ENCODE measurements at regions not wholly inside any gene's neighbourhood (a gene's known extent, or its start where the extent isn't known, plus 50 kb on each side); places are given as distances from the start of the nearest gene placed in this dataset.

DNA sequence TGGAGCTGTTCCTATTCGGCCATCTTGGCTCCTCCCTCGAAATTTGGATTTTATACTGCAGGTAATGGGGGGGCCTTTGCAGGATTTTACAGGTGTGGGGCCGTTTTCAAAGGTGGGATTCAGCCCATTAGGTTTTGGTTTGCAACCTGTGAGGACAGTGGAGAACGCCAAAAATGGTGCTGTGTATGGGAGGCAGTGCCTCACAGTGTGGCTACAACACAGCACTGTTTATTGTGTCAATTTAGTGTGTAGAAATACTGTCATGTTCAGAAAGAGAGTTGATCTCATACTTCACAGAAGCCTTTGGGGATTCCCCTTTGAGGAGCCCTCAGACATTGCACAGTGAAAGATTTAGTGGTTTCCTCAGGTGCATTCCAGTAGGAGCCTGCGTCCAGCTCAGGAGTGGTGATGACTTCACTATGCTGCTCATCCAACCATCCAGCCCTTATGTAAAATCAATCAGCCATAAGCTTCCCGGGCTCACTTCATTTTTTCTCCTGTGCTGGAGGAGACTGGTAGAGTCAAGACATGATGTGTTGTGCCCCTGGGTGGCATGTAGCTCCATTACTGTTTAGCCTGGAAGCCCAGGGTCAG is 92.7 kb upstream of the PRMT8 start:
- Histone ChIP-seq H3K4me1 (no peaks in the 10 kb centered on the region), H3K9me3 (replicated peaks) (no peaks in the 10 kb centered on the region), H3K36me3 (no peaks in the 10 kb centered on the region), H3K27me3 (ENCODE audit: low read depth) (peaks cover 30% of the 10 kb centered on the region), H3K27ac (replicated peaks) (no peak overlapping the region), H3K4me3 (no peak overlapping the region)
- TF ChIP-seq CTCF (IDR thresholded peaks at IDR 0.05; ENCODE audit: borderline replicate concordance): no peak
- intact Hi-C loops (cut with micrococcal nuclease): no loop called here
- no peak for DNase-seq

GRCh38 chr12:3405821-3406220 is 85.2 kb upstream of the PRMT8 start:
- Histone ChIP-seq H3K36me3 (no peaks in the 10 kb centered on the region), H3K4me3 (no peak overlapping the region), H3K27ac (replicated peaks) (no peak overlapping the region), H3K4me1 (no peaks in the 10 kb centered on the region), H3K27me3 (ENCODE audit: low read depth) (no peaks in the 10 kb centered on the region), H3K9me3 (replicated peaks) (peaks cover 50% of the 10 kb centered on the region)
- no peak for DNase-seq
- intact Hi-C loops (cut with micrococcal nuclease): no loop called here
- no peak for TF ChIP-seq CTCF (IDR thresholded peaks at IDR 0.05; ENCODE audit: borderline replicate concordance)

- Histone ChIP-seq H3K27ac (replicated peaks) (no peak overlapping the region), H3K9me3 (replicated peaks) (peaks cover 50% of the 10 kb centered on the region), H3K36me3 (no peaks in the 10 kb centered on the region), H3K4me3 (no peak overlapping the region), H3K27me3 (ENCODE audit: low read depth) (peaks cover 7% of the 10 kb centered on the region), H3K4me1 (no peaks in the 10 kb centered on the region)
- no peak for TF ChIP-seq CTCF (IDR thresholded peaks at IDR 0.05; ENCODE audit: borderline replicate concordance)
- intact Hi-C loops (cut with micrococcal nuclease): no loop called here
- no peak for DNase-seq
These were observed 83.3 kb upstream of the PRMT8 start for GRCh38 chr12:3407723-3408122.

- peaks cover 19% of the 10 kb centered on the region for H3K27me3 ChIP-seq (ENCODE audit: low read depth)
- DNase-seq: no peak
- intact Hi-C loops (cut with micrococcal nuclease): no loop called here
- no peak overlapping the region for H3K27ac ChIP-seq (replicated peaks)
- no peak overlapping the region for H3K4me3 ChIP-seq
- no peak for TF ChIP-seq CTCF (IDR thresholded peaks at IDR 0.05; ENCODE audit: borderline replicate concordance)
- no peaks in the 10 kb centered on the region for H3K4me1 ChIP-seq
- no peaks in the 10 kb centered on the region for H3K36me3 ChIP-seq
- peaks cover 55% of the 10 kb centered on the region for H3K9me3 ChIP-seq (replicated peaks)
These were observed 81.3 kb upstream of the PRMT8 start for GRCh38 chr12:3409662-3410061.

DNA sequence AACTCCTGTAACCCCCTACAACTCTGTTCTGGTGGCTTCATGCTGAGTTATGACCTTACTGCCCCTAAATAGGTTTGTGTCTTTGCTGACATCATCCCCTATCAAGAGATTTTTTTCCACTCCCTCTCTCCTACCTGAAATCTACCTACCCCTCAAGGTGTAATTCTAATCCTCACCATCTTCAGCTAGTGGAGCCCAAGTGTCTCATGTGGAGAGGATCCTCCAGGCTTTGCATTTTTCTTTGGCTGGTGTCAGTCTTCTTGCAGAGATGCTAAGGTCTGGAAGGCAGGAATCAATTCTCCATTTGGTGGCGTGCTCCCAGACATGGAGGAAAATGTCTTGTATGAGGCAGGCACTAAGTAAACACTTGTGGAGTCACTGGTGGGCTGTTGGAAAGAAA is 74.8 kb upstream of the PRMT8 start:
- no peak for DNase-seq
- TF ChIP-seq CTCF (IDR thresholded peaks at IDR 0.05; ENCODE audit: borderline replicate concordance): no peak
- no peak overlapping the region for H3K4me3 ChIP-seq
- H3K36me3 ChIP-seq: no peaks in the 10 kb centered on the region
- H3K27ac ChIP-seq (replicated peaks): no peak overlapping the region
- H3K4me1 ChIP-seq: peaks cover 6% of the 10 kb centered on the region
- H3K9me3 ChIP-seq (replicated peaks): peaks cover 13% of the 10 kb centered on the region
- intact Hi-C loops (cut with micrococcal nuclease): no loop called here
- peaks cover 55% of the 10 kb centered on the region for H3K27me3 ChIP-seq (ENCODE audit: low read depth)
